Mesendoderm (in vitro differentiated cells): ENCODE measurements at regions not wholly inside any gene's neighbourhood (a gene's known extent, or its start where the extent isn't known, plus 50 kb on each side); places are given as distances from the start of the nearest gene placed in this dataset.
A peak's percentile ranks its signal among the peaks of the same experiment; 100 is the strongest.
"Not testable (repeated sequence)": the region's sequence is repeated elsewhere in the genome, so short reads cannot be mapped to it uniquely, and the experiment has no call there.

Source experiments
- DNase-seq: peaks from one replicate; pipeline ENCODE4 v3.0.0; 2013
- H2AK5ac ChIP-seq: 2 replicates; pipeline ENCODE4 v1.6.1; 2013; ENCODE audit warnings: low read length, inconsistent platforms
- H2BK120ac ChIP-seq: 2 replicates; pipeline ENCODE4 v1.6.1; 2013; ENCODE audit warnings: low read depth, mild to moderate bottlenecking, low read length, moderate library complexity, mixed read lengths
- H2BK15ac ChIP-seq: replicated peaks from 2 replicates; pipeline ENCODE4 v1.6.1; 2013; ENCODE audit warnings: low read depth, mild to moderate bottlenecking, moderate library complexity
- H2BK5ac ChIP-seq: 2 replicates; pipeline ENCODE4 v1.6.1; 2013; ENCODE audit warnings: low read length, inconsistent platforms
- H3K18ac ChIP-seq: 2 replicates; pipeline ENCODE4 v1.6.1; 2013; ENCODE audit warnings: mild to moderate bottlenecking, low read length, mixed read lengths
- H3K23ac ChIP-seq: one replicate; pipeline ENCODE4 v1.6.1; 2013; ENCODE audit warnings: low read length
- H3K27ac ChIP-seq: 2 replicates; pipeline ENCODE4 v1.5.1; 2013; ENCODE audit warnings: low read depth, mild to moderate bottlenecking, inconsistent platforms, low read length, moderate library complexity
- H3K27me3 ChIP-seq: 2 replicates; pipeline ENCODE4 v1.6.1; 2013; ENCODE audit warnings: low read length, control low read depth, mild to moderate bottlenecking, inconsistent platforms; ENCODE audit not compliant: insufficient read depth, poor library complexity
- H3K36me3 ChIP-seq: 2 replicates; pipeline ENCODE4 v1.6.1; 2013; ENCODE audit warnings: low read length, inconsistent platforms; ENCODE audit not compliant: control insufficient read depth, insufficient read depth
- H3K4ac ChIP-seq: one replicate; pipeline ENCODE4 v1.6.1; 2013; ENCODE audit warnings: low read depth, mild to moderate bottlenecking, low read length, moderate library complexity
- H3K4me1 ChIP-seq: 2 replicates; pipeline ENCODE4 v1.6.1; 2013; ENCODE audit warnings: low read depth, low read length, inconsistent platforms; ENCODE audit not compliant: control insufficient read depth
- H3K4me2 ChIP-seq: 2 replicates; pipeline ENCODE4 v1.6.1; 2013; ENCODE audit warnings: low read length
- H3K4me3 ChIP-seq: 2 replicates; pipeline ENCODE4 v1.5.1; 2013; ENCODE audit warnings: mild to moderate bottlenecking, low read length
- H3K56ac ChIP-seq: one replicate; pipeline ENCODE4 v1.6.1; 2013; ENCODE audit warnings: low read length
- H3K79me1 ChIP-seq: 2 replicates; pipeline ENCODE4 v1.6.1; 2013; ENCODE audit warnings: low read length, inconsistent platforms
- H3K79me2 ChIP-seq: 2 replicates; pipeline ENCODE4 v1.6.1; 2013; ENCODE audit warnings: mild to moderate bottlenecking, low read length; ENCODE audit not compliant: control insufficient read depth, insufficient read depth
- H3K9ac ChIP-seq: 2 replicates; pipeline ENCODE4 v1.6.1; 2013; ENCODE audit warnings: low read length, inconsistent platforms
- H4K5ac ChIP-seq: one replicate; pipeline ENCODE4 v1.6.1; 2013; ENCODE audit warnings: low read length
- H4K8ac ChIP-seq: one replicate; pipeline ENCODE4 v1.6.1; 2013; ENCODE audit warnings: low read depth, mild to moderate bottlenecking, control low read depth, low read length, moderate library complexity
- WGBS: extraction: QIAGEN DNeasy Blood & Tissue Kit; methylation state at CpG from one replicate; pipeline ENCODE4 v1.1.7; 2013; ENCODE audit warnings: low lambda C conversion rate, missing lambda C conversion rate; ENCODE audit not compliant: insufficient coverage; ENCODE audit errors: extremely low coverage; 5-methylcytosine and 5-hydroxymethylcytosine counted together

GRCh38 chr5:93954421-93955069 is 213.1 kb upstream of the POU5F2 start:
- Histone ChIP-seq H3K4me1 (peaks cover 4% of the 10 kb centered on the region), H2BK15ac (no peak overlapping the region), H3K27me3 (no peaks in the 10 kb centered on the region), H4K5ac (no peak overlapping the region), H3K4ac (no peak overlapping the region), H3K23ac (no peak overlapping the region), H3K9ac (no peak overlapping the region), H2BK120ac (no peak overlapping the region), H3K56ac (peak overlapping the region; percentile 45), H3K27ac (no peak overlapping the region), H3K18ac (no peak overlapping the region), H2AK5ac (no peak overlapping the region), H3K4me3 (no peak overlapping the region), H2BK5ac (no peak overlapping the region), H3K79me2 (no peaks in the 10 kb centered on the region), H3K79me1 (no peaks in the 10 kb centered on the region), H4K8ac (no peak overlapping the region), H3K36me3 (no peaks in the 10 kb centered on the region), H3K4me2 (no peak overlapping the region)
- no CpG with 5 or more reads among the region's 5 CpGs for WGBS
- peak; percentile 44 for DNase-seq

- H2AK5ac ChIP-seq = no peak overlapping the region
- no peak overlapping the region for H4K5ac ChIP-seq
- H4K8ac ChIP-seq = no peak overlapping the region
- no CpG with 5 or more reads among the region's 3 CpGs for WGBS
- H2BK120ac ChIP-seq = no peak overlapping the region
- H3K23ac ChIP-seq = no peak overlapping the region
- H3K27me3 ChIP-seq = no peaks in the 10 kb centered on the region
- no peaks in the 10 kb centered on the region for H3K79me1 ChIP-seq
- no peaks in the 10 kb centered on the region for H3K79me2 ChIP-seq
- no peak overlapping the region for H3K4me2 ChIP-seq
- H3K4me3 ChIP-seq = no peak overlapping the region
- no peak overlapping the region for H3K18ac ChIP-seq
- no peak overlapping the region for H3K56ac ChIP-seq
- H3K36me3 ChIP-seq = no peaks in the 10 kb centered on the region
- H3K4ac ChIP-seq = no peak overlapping the region
- H3K9ac ChIP-seq = no peak overlapping the region
- H3K27ac ChIP-seq = no peak overlapping the region
- H2BK15ac ChIP-seq = no peak overlapping the region
- DNase-seq = peak; percentile 10
- no peak overlapping the region for H2BK5ac ChIP-seq
- peaks cover 4% of the 10 kb centered on the region for H3K4me1 ChIP-seq
These were observed 212.0 kb upstream of the POU5F2 start for GRCh38 chr5:93953442-93953841.

- no peak overlapping the region for H4K8ac ChIP-seq
- H3K4me2 ChIP-seq = no peak overlapping the region
- DNase-seq = peak; percentile 22
- no peaks in the 10 kb centered on the region for H3K4me1 ChIP-seq
- no peak overlapping the region for H3K4ac ChIP-seq
- no peak overlapping the region for H3K23ac ChIP-seq
- no peaks in the 10 kb centered on the region for H3K79me2 ChIP-seq
- no peaks in the 10 kb centered on the region for H3K79me1 ChIP-seq
- H3K36me3 ChIP-seq = no peaks in the 10 kb centered on the region
- no peak overlapping the region for H3K9ac ChIP-seq
- no peak overlapping the region for H2BK15ac ChIP-seq
- H2AK5ac ChIP-seq = no peak overlapping the region
- no peak overlapping the region for H3K4me3 ChIP-seq
- no peak overlapping the region for H3K56ac ChIP-seq
- H3K27me3 ChIP-seq = no peaks in the 10 kb centered on the region
- no peak overlapping the region for H3K18ac ChIP-seq
- no peak overlapping the region for H3K27ac ChIP-seq
- no CpG with 5 or more reads among the region's 3 CpGs for WGBS
- no peak overlapping the region for H2BK5ac ChIP-seq
- no peak overlapping the region for H2BK120ac ChIP-seq
- no peak overlapping the region for H4K5ac ChIP-seq
These were observed 200.5 kb upstream of the POU5F2 start for GRCh38 chr5:93941897-93942296.

GRCh38 chr5:93933269-93933668 is 191.9 kb upstream of the POU5F2 start:
- H3K4ac ChIP-seq, H3K23ac ChIP-seq, H3K79me2 ChIP-seq, H3K9ac ChIP-seq, H2AK5ac ChIP-seq, H3K4me3 ChIP-seq, H3K18ac ChIP-seq, H3K79me1 ChIP-seq, H3K27me3 ChIP-seq, H3K4me2 ChIP-seq, H3K27ac ChIP-seq, H2BK120ac ChIP-seq, H3K56ac ChIP-seq, H3K4me1 ChIP-seq, H3K36me3 ChIP-seq, H2BK5ac ChIP-seq, H4K5ac ChIP-seq, DNase-seq, H2BK15ac ChIP-seq, H4K8ac ChIP-seq: not testable (repeated sequence)
- no CpG with 5 or more reads among the region's 2 CpGs for WGBS

GRCh38 chr5:93930098-93930497 is 188.7 kb upstream of the POU5F2 start:
- Histone ChIP-seq H3K56ac (no peak overlapping the region), H3K4ac (no peak overlapping the region), H3K18ac (no peak overlapping the region), H2BK5ac (no peak overlapping the region), H2AK5ac (no peak overlapping the region), H4K8ac (no peak overlapping the region), H3K4me3 (no peak overlapping the region), H3K27ac (no peak overlapping the region), H3K79me1 (no peaks in the 10 kb centered on the region), H2BK120ac (no peak overlapping the region), H3K79me2 (no peaks in the 10 kb centered on the region), H3K4me2 (no peak overlapping the region), H2BK15ac (no peak overlapping the region), H3K4me1 (no peaks in the 10 kb centered on the region), H3K9ac (no peak overlapping the region), H4K5ac (no peak overlapping the region), H3K23ac (no peak overlapping the region), H3K36me3 (no peaks in the 10 kb centered on the region), H3K27me3 (no peaks in the 10 kb centered on the region)
- WGBS = no CpG with 5 or more reads among the region's 4 CpGs
- no peak for DNase-seq

GRCh38 chr5:93929131-93929530 is 187.7 kb upstream of the POU5F2 start:
- Histone ChIP-seq H4K8ac (no peak overlapping the region), H2BK5ac (no peak overlapping the region), H3K36me3 (no peaks in the 10 kb centered on the region), H3K79me2 (no peaks in the 10 kb centered on the region), H3K23ac (no peak overlapping the region), H3K27ac (no peak overlapping the region), H3K4me2 (no peak overlapping the region), H3K4me1 (no peaks in the 10 kb centered on the region), H2BK15ac (no peak overlapping the region), H3K9ac (no peak overlapping the region), H3K56ac (no peak overlapping the region), H3K18ac (no peak overlapping the region), H3K79me1 (no peaks in the 10 kb centered on the region), H3K27me3 (no peaks in the 10 kb centered on the region), H3K4ac (no peak overlapping the region), H3K4me3 (no peak overlapping the region), H4K5ac (no peak overlapping the region), H2BK120ac (no peak overlapping the region), H2AK5ac (no peak overlapping the region)
- WGBS = no CpG with 5 or more reads among the region's 1 CpG
- DNase-seq = no peak
